MM.1S (cell line): ENCODE measurements at regions not wholly inside any gene's neighbourhood (a gene's known extent, or its start where the extent isn't known, plus 50 kb on each side); places are given as distances from the start of the nearest gene placed in this dataset.
A peak's percentile ranks its signal among the peaks of the same experiment; 100 is the strongest.

ENCODE experiments used
- DNase-seq: peaks from one replicate; pipeline ENCODE4 v3.0.0-alpha.2; 2015
- H2AFZ ChIP-seq: fragments of 300-600 bp; sonication (generic); 2 replicates; pipeline ENCODE4 v1.6.0; 2016; ENCODE audit warnings: antibody characterized with exemption, low read length
- H3F3A ChIP-seq: fragments of 300-600 bp; sonication (generic); 2 replicates; pipeline ENCODE4 v1.6.1; 2016; ENCODE audit warnings: mild to moderate bottlenecking, antibody characterized with exemption, low read length, moderate library complexity, mixed read lengths; ENCODE audit not compliant: insufficient read depth
- H3K27ac ChIP-seq: fragments of 300-600 bp; sonication (generic); 2 replicates; pipeline ENCODE4 v1.5.1; 2016; ENCODE audit warnings: mild to moderate bottlenecking, low read length
- H3K27me3 ChIP-seq: fragments of 300-600 bp; sonication (generic); replicated peaks from 2 replicates; pipeline ENCODE4 v1.6.0; 2016; ENCODE audit warnings: low read length; ENCODE audit not compliant: insufficient read depth
- H3K36me3 ChIP-seq: fragments of 300-600 bp; sonication (generic); replicated peaks from 2 replicates; pipeline ENCODE4 v1.6.1; 2016; ENCODE audit warnings: mild to moderate bottlenecking, low read length, mixed read lengths; ENCODE audit not compliant: insufficient read depth
- H3K4me1 ChIP-seq: fragments of 300-600 bp; sonication (generic); 2 replicates; pipeline ENCODE4 v1.6.1; 2016; ENCODE audit warnings: low read length, mixed read lengths
- H3K4me2 ChIP-seq: fragments of 300-600 bp; sonication (generic); 2 replicates; pipeline ENCODE4 v1.6.0; 2016; ENCODE audit warnings: low read depth, low read length
- H3K4me3 ChIP-seq: fragments of 300-600 bp; sonication (generic); 2 replicates; pipeline ENCODE4 v1.5.1; 2016; ENCODE audit warnings: low read length, mixed read lengths
- H3K79me2 ChIP-seq: fragments of 300-600 bp; sonication (generic); 2 replicates; pipeline ENCODE4 v1.6.1; 2016; ENCODE audit warnings: mixed run types, low read length, mixed read lengths
- H3K9ac ChIP-seq: fragments of 300-600 bp; sonication (generic); 2 replicates; pipeline ENCODE4 v1.6.1; 2016; ENCODE audit warnings: low read length, mixed read lengths
- H3K9me2 ChIP-seq: fragments of 300-600 bp; sonication (generic); replicated peaks from 2 replicates; pipeline ENCODE4 v1.6.1; 2016; ENCODE audit warnings: mild to moderate bottlenecking, low read length, mixed read lengths; ENCODE audit not compliant: insufficient read depth
- H3K9me3 ChIP-seq: fragments of 300-600 bp; sonication (generic); replicated peaks from 2 replicates; pipeline ENCODE4 v1.6.1; 2016; ENCODE audit warnings: mild to moderate bottlenecking, low read length, mixed read lengths; ENCODE audit not compliant: insufficient read depth
- H4K20me1 ChIP-seq: fragments of 300-600 bp; sonication (generic); 2 replicates; pipeline ENCODE4 v1.6.1; 2016; ENCODE audit warnings: mild to moderate bottlenecking, low read length, moderate library complexity, mixed read lengths; ENCODE audit not compliant: insufficient read depth
- EZH2 ChIP-seq: fragments of 300-600 bp; sonication (generic); optimal IDR thresholded peaks from 2 replicates; pipeline ENCODE3; 2017; ENCODE audit warnings: low read depth, mild to moderate bottlenecking, antibody characterized with exemption, low read length, mixed read lengths
- EZH2phosphoT487 ChIP-seq: fragments of 300-600 bp; sonication (generic); IDR thresholded peaks from 2 replicates; pipeline ENCODE4 v1.6.1; 2018; ENCODE audit warnings: antibody characterized with exemption, low read length
- TF ChIP-seq, protein P1 (sequence below): fragments of 300-600 bp; sonication (generic); IDR thresholded peaks from 2 replicates; pipeline ENCODE4 v1.5.1; 2016; ENCODE audit warnings: antibody characterized with exemption, low read length, mixed read lengths

DNA sequence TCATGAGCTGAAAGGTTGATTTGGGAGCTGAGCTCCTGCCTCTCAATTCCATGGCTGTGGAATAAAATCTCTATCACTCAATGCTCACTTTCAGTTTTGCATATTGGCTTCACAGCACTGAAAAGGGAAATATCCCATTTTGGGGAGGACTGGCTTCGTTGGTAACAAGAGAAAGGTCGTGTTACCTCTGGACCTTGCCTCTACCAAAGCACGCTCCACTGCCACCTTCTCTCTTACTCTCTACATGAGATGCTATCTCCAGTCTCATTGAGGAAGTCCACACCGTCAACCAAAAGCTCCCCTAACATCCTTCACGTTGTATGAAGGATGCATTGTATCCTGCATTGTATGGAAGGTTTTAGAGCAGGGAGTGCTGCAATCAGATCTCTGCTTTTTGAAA is 195.0 kb upstream of the LDB2 start:
- H3F3A ChIP-seq: no peaks in the 10 kb centered on the region
- no peak overlapping the region for H3K4me3 ChIP-seq
- DNase-seq: no peak
- H3K36me3 ChIP-seq: no peaks in the 10 kb centered on the region
- H3K9me3 ChIP-seq: no peaks in the 10 kb centered on the region
- no peaks in the 10 kb centered on the region for H3K9me2 ChIP-seq
- no peak overlapping the region for H2AFZ ChIP-seq
- no peaks in the 10 kb centered on the region for H3K79me2 ChIP-seq
- peak overlapping the region; percentile 14; the same call in 1 of the 2 replicates for H3K27ac ChIP-seq
- TF ChIP-seq EZH2phosphoT487 (no peak), EZH2 (no peak)
- TF ChIP-seq, protein P1, sequence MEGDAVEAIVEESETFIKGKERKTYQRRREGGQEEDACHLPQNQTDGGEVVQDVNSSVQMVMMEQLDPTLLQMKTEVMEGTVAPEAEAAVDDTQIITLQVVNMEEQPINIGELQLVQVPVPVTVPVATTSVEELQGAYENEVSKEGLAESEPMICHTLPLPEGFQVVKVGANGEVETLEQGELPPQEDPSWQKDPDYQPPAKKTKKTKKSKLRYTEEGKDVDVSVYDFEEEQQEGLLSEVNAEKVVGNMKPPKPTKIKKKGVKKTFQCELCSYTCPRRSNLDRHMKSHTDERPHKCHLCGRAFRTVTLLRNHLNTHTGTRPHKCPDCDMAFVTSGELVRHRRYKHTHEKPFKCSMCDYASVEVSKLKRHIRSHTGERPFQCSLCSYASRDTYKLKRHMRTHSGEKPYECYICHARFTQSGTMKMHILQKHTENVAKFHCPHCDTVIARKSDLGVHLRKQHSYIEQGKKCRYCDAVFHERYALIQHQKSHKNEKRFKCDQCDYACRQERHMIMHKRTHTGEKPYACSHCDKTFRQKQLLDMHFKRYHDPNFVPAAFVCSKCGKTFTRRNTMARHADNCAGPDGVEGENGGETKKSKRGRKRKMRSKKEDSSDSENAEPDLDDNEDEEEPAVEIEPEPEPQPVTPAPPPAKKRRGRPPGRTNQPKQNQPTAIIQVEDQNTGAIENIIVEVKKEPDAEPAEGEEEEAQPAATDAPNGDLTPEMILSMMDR: no peak
- H3K27me3 ChIP-seq: no peaks in the 10 kb centered on the region
- peaks cover 12% of the 10 kb centered on the region for H3K4me1 ChIP-seq
- H3K9ac ChIP-seq: no peak overlapping the region
- no peaks in the 10 kb centered on the region for H4K20me1 ChIP-seq
- peak overlapping the region; percentile 30; the same call in 1 of the 2 replicates for H3K4me2 ChIP-seq

- no peak overlapping the region for H2AFZ ChIP-seq
- TF ChIP-seq, protein P1: no peak
- TF ChIP-seq EZH2 (no peak), EZH2phosphoT487 (no peak)
- no peaks in the 10 kb centered on the region for H3K36me3 ChIP-seq
- no peaks in the 10 kb centered on the region for H3K27me3 ChIP-seq
- peak overlapping the region; percentile 14; the same call in 1 of the 2 replicates for H3K27ac ChIP-seq
- H3K9me3 ChIP-seq: no peaks in the 10 kb centered on the region
- no peak overlapping the region for H3K4me3 ChIP-seq
- H3K4me1 ChIP-seq: peaks cover 12% of the 10 kb centered on the region
- H3K9me2 ChIP-seq: no peaks in the 10 kb centered on the region
- DNase-seq: peak; percentile 79
- H4K20me1 ChIP-seq: no peaks in the 10 kb centered on the region
- H3K79me2 ChIP-seq: no peaks in the 10 kb centered on the region
- H3K4me2 ChIP-seq: peak overlapping the region; percentile 30; the same call in 1 of the 2 replicates
- no peak overlapping the region for H3K9ac ChIP-seq
- H3F3A ChIP-seq: no peaks in the 10 kb centered on the region
Observed at GRCh38 chr4:17092736-17093437, 194.4 kb upstream of the LDB2 start.

DNA sequence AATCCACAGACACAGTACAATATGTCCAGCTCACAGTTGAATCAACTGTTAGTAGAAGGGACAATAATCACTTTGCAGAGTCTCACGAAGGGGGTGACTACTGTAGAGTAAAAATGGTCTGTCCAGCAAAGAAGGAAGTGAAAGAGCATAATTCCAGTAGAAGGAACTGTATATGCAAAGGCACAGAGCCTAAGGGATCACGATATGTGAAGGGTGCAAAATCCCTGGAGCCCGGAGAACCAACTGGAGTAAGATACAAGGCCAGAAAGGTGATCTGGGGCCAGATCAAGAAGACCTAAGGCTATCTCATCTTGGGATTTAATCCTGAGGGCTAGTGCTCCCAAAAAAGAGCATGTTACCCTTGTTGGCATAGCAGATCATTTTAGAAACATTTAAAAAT is 192.7 kb upstream of the LDB2 start:
- Histone ChIP-seq H3K27ac (no peak overlapping the region), H3K9ac (no peak overlapping the region), H4K20me1 (no peaks in the 10 kb centered on the region), H3K4me3 (no peak overlapping the region), H2AFZ (no peak overlapping the region), H3K27me3 (no peaks in the 10 kb centered on the region), H3K36me3 (no peaks in the 10 kb centered on the region), H3F3A (no peaks in the 10 kb centered on the region), H3K9me3 (no peaks in the 10 kb centered on the region), H3K4me2 (no peak overlapping the region), H3K79me2 (no peaks in the 10 kb centered on the region), H3K4me1 (peaks cover 12% of the 10 kb centered on the region), H3K9me2 (no peaks in the 10 kb centered on the region)
- no peak for DNase-seq
- TF ChIP-seq EZH2phosphoT487 (no peak), EZH2 (no peak)
- TF ChIP-seq, protein P1: no peak
